GM18517 (cell line): ENCODE measurements at regions not wholly inside any gene's neighbourhood (a gene's known extent, or its start where the extent isn't known, plus 50 kb on each side); places are given as distances from the start of the nearest gene placed in this dataset.
"Not testable (repeated sequence)": the region's sequence is repeated elsewhere in the genome, so short reads cannot be mapped to it uniquely, and the experiment has no call there.

Source experiments
- ATAC-seq: cut with Tn5 transposase; IDR thresholded peaks from one replicate; pipeline ENCODE4 v1.9.1; 2021; ENCODE audit warnings: mild to moderate bottlenecking, moderate library complexity; ENCODE audit not compliant: unreplicated experiment

DNA sequence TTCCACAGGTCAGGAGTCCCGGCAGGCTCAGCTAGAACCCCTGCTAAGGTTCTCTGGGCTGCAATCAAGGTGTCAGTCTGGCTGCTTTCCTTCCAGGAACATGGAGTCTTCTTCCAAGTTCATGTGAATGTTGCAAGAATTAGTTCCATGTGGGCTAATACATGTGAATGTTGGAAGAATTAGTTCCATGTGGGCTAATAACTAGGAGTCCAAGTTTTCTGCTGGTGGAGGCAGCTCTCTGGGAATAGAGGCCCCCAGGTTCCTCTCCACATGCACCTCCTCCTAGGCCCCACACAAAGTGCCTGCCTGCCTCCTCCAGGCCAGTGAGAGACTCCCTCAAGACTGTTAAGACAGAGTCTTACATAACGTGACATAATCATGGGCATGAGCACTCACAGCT, 140.8 kb upstream of the SLC35G4 start:
- ATAC-seq = no peak

DNA sequence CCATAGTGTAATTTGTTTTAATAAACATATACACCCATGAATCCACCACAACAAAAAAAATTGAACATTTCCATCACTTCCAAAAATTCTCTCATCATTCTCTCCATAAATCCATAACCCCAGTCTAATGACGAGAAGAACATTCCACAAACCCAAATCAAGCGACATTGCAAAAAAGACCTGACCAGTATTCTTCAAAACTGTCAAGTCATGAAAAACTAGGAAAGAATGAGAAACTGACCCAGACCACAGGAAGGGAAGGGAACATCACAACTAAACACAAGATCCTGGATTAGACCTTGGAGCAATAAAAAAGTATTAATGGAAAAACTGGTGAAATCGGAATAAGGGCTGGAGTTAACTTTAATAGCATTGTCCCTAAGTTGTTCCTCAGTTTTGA, 141.3 kb upstream of the SLC35G4 start:
- ATAC-seq = no peak

DNA sequence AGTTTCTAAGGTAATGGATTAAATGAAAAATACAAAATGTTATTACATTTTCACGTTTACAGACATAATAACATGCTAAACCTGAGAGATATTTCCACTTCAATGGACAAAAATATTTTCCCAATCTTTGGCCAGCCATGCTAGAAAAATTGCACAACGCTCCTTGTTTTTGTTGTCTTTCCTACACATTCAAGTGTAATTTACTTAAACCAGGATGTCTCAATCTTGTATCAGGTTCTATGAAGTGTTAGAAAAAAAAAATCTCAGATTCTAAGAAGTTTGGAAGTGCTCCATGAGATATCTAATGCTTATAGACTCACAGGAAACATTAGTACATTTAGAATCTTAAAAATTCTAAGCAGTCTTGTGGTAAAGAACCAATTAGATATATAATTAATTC, 141.8 kb upstream of the SLC35G4 start:
- ATAC-seq = no peak

DNA sequence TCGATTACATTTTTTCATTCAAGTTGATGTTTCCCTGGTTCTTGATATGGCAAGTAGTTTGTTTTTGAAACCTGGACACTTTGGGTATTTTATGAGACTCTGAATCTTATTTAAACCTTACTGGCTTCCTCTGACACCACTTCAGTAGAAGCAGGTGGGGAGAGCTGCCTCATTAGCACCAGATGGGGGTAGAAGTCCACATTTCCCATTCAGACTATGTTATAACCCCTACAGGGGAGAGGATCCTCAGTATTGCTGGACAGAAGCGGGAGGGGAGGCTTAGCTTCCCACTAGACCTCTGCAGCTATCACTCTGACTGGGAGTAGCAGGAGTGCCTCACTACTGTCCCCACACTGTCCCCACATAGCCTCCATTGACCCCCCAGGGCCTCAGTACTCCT, 145.3 kb upstream of the SLC35G4 start:
- no peak for ATAC-seq

DNA sequence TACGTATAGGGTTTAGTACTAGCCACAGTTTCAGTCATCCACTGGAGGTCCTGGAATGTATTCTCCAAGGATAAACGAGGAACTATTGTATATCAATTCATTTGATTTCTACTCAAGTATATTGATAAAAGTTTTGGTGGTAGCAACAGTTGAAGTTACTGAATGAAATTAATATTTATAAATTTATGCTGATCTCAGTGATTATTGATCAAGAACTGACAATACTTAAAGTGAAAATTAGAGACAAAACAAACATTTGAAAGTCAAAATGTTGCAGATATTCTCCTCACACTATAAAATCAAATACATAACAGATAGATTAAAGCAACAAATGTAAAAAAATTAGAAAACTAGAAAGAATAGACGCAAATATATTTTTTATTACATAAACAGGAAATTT, 150.9 kb upstream of the SLC35G4 start:
- ATAC-seq = no peak

DNA sequence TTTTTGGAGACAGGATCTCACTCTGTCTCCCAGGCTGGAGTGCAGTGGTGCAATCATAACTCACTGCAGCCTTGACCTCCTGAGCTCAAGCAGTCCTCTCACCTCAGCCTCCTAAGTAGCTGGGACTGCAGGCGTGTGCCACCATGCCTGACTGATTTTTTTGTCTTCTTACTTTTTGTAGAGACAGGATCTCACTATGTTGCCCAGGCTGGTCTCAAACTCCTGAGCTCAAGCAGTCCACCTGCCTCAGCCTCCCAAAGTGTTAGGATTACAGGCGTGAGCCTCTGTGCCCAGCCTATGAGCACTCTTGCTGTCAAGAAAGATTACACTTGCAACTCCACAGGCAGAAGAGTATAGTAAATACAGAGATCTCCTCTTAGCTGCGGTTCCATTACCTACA, 151.5 kb upstream of the SLC35G4 start:
- not testable (repeated sequence) for ATAC-seq

DNA sequence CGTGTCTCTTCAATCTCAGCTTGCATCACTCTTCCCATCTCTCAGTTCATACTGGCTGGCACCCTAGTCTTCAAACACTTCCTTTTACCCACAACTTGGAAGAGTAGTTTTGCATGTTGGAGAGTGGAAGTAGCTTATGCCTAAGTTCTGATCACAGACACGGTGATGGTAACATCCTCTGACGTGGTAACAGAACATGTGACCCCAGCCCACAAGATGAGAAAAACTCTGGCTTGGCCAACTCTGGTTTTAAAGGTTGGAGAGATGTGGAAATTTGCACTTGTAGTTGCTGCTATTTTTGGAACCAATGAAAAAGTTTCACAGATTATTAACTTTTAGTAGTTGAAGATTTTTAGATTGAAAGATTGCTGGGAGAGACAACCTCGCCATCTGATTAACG, 155.4 kb upstream of the SLC35G4 start:
- no peak for ATAC-seq

DNA sequence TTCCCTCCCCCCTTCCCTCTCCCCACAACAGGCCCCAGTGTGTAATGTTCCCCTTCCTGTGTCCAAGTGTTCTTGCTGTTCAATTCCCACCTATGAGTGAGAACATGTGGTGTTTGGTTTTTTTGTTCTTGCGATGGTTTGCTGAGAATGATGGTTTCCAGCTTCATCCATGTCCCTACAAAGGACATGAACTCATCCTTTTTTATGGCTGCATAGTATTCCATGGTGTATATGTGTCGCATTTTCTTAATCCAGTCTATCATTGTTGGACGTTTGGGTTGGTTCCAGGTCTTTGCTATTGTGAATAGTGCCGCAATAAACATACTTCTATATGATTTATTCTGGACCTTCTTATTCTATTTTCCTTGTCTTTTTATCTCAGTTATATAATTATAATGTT, 165.2 kb upstream of the SLC35G4 start:
- ATAC-seq = not testable (repeated sequence)

DNA sequence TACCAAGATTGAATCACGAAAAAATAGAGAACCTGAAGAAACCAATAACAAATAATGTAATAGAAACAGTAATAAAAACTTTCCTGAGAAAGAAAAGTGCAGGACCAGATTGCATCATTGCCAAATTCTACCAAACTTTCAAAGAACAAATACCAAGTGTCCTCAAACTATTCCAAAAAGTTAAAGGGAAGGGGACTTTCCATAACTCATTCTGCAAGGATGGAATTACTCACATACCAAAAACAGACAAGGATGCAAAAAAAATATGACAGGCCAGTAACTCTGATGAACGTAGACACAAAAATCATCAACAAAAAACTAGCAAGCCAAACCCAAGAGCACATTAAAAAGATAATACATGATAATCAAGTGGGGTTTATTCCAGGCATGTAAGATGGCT, 172.3 kb upstream of the SLC35G4 start:
- no peak for ATAC-seq

DNA sequence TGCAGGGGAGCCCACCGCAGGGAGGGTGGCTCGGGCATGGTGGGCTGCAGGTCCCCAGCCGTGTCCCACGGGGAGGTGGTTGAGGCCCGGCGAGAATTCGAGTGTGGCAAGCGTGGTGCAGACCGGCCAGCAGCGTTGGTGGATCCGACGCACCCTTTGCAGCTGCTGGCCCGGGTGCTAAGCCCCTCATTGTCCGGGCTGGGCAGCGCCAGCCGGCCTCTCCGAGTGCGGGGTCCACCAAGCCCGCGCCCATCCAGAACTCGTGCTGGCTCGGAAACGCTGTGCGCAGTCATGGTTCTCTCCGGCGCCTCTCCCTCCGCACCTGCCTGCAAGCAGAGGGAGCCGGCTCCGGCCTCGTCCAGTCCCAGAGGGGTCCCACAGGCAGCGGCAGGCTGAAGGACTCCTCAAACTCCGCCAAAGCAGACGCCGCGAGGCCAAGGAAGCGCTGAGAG, 177.0 kb upstream of the SLC35G4 start:
- ATAC-seq = no peak

DNA sequence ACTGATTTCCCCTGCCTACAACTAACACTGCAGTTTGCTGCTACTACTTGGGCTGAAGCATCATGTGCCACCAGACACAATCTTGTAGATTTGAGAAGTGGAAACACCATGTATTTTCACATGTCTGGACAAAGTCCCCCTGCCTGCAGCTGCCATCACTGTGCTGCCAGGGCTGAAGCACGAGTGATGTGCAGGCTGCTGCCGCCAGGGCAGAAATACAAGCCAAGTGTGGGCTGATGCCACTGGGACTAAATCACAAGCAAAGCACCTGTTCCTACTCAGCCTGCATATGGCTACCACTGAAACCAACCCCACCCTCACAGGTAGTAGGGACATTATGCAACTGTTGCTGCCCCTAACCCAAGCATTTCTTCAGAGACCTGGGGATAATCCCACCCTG, 179.5 kb upstream of the SLC35G4 start:
- ATAC-seq = no peak

DNA sequence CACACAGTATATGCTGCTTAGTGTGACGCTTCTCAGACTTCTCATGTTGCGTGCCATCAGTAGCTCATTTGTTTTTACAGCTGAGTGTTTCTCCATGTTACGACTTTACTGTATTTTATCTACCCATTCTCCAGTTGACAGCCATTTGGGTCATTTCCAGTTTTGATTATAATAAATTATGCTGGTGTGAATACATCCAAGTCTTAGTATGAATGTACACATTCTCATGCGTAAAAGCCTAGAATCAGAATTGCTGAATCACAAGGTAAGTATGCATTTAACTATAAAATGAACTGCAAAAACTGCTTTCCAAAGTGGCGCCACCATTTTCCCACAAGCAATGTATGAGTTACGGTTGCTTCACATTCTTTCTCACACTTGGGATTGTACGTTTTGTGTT, 184.2 kb upstream of the SLC35G4 start:
- ATAC-seq = no peak

DNA sequence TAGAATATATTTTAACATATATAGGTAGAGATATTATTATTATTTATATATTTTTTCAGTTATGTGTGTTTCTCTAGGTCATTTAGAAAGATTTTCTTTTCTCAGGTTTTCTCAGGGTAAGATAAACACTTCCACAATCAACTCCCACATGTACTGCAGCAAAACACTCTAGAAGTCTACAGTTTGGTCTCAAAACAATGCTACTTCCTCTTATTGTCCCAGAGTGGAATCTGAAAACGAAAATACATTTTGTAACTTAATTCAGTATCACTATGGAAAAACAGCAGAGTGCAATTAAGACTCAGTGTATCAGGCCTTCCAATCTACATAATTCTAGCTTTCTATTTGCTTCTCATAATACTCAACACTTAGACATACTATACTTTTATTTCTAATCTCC, 190.1 kb upstream of the SLC35G4 start:
- ATAC-seq = no peak

DNA sequence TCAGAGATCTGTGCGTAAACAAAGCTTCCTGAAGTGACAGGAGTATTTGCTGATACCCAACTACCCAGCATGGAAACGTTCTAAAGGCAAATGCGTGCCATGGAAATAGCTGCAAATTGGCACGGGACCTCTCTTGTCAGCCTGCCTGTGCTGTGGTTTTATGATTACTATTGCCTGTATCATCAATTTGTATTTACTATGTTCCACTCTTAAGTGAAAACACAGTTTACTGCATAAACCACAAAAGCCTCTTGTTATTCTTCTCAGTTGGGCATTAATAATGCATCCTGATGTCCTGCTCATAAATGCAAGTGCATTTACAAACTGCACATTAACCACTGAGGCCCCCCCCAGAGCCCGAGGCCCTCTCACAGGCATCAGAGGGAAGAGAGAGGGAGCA, 196.6 kb upstream of the SLC35G4 start:
- no peak for ATAC-seq

DNA sequence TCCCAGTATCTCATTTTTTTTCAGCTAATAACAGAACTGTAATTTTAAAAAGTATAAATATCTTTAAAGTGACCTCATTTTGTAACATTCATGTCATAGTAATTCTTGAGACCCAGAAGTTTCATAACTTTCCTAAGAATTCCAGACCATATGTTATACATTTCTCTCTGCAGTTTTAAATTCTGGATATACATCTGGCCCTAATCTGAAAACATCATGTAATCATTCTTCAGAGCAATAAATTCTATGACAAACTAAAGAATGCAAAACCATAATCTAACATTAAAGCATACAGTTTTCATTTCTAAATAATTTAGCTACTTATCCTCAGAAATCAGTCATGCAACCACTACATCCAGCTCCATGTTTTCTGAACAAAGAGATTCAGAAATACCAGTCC, 198.3 kb upstream of the SLC35G4 start:
- no peak for ATAC-seq

DNA sequence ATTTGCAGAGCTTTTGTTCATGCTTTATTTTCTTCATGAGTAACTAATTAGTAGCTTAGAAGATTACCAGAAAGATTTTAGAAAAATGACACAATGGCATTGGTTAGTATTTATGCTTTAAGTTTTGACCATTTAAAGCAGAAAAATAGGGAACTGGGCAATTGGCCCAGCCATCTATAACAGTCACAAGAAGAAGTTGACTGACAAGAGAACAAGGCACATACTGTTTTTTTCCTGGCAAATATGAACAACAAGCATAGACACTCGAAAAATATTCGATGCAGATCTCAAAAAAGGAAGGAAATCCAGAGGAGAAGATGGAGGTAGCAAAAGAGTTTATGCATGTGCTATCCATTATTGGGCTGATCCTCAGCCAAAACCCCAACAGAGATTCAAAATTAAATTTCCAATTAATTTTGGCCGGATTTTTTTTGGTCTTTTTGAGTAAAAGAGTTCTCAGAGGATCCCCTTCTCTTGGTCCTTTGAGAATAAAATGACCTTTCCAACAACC, 200.8 kb upstream of the SLC35G4 start:
- no peak for ATAC-seq

DNA sequence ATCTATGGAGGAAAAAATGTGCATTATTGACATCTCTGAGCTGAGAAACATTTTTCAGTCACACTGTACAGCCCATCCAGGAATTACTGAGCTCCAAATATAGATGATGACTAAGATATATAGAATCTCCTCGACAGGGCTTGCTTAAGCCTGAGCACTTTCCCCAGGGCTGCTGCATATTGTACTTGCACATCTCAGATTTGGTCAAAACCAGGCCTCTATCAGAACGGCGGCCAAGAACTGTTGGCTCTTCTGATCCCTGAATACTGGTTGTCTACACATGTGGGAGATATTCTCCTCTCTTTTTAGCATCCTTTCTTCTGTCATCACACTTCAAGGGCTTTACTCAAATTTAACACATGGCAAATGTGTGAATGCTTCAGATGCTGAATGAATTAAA, 201.5 kb upstream of the SLC35G4 start:
- no peak for ATAC-seq

DNA sequence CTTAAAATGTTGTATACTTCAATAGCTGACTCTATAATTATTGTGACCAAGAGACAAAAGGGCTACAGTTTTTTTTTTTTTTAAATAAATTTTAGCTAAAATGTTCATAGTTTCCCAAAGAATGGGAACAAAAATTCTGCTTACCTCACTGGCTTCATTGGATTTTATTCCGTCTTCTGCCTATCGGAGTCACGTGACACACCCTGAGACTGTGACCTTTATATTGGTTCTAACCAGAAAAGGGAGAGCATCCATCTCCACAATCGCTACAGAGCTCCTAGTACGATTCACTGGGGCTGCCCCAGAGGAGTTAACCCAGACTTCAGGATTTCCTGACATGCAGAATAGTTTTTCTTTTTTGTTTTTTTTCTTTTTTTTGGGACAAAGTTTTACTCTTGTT, 203.6 kb upstream of the SLC35G4 start:
- no peak for ATAC-seq

DNA sequence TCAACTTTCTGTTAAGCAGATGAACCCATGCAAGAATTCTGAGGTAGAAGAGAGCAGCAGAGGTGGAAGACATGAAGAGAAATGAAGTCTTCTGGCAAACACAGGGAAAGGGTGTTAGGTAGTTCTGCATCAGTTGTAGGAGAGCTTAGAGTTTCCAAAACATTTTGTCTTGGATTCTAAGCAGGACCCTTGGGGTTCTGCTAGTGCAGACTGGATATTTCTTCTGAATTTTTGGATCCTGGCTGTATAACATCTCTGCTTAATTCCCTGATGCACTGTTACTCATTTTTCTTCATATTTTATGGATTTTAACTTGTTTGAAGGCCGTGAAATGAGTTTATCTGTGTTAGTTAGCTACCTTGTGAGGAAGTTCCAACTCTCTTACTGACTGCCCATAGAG, 208.7 kb upstream of the SLC35G4 start:
- ATAC-seq = no peak

DNA sequence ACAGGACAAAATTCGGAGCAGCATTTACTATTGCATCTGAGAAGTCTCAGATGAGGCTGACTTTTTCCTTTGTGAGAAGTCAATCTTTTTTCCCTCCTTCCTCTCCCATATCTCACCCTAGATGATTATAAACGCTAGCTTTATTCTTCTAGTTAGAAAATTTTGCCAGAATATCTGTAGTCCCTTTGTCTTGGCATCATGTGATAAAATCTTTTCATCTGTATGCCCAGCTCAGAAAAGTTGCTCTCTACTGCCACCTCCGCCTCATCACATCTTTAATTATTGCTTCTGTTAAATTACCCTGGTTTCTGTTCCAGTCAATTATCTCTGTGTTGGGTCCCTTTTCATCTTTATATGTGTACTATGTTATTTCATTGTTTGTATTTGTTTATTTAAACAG, 210.8 kb upstream of the SLC35G4 start:
- ATAC-seq = no peak

DNA sequence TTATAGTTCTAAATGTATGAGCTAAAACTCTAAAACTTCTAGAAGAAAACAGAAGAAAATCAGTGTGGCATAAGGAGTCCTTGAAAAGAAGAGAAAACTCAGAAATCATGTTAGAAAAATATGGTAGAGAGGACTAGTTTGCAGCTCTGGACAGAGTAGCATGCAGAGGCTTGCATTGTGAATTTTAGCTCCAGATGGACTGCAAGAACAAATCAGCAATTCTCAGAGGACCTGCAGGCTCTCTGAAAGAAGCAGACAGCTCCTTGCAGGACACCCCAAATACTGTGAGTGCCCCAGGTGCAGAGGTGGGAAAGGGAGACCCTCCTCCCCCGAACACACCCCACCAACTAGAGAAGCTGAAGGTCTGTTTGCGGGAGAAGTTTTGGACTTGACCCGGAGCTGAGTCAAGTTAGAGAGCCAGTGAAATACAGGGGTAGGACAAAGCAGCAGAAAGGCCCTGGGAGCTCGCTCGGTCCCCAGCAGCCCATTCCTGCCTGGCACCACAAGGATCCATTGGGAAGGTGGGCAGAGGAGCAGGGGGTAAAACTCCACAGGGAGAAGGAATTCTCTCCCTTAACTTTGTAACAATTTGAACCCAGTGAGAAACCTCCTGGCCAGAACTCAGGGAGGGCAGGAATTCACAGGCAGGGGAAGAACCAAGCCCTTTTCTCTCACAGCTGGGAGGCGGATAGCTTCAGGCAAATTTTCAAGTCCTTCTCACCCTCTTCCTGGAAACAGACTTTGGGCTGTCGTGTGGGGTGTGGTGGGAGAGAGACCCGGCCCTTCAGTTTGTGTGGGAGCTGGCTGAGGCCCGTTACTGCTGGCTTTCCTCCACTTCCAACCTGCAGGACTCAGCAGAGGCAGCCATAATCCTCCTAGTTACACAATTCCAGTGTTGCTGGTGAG, 216.2 kb upstream of the SLC35G4 start:
- ATAC-seq = no peak

DNA sequence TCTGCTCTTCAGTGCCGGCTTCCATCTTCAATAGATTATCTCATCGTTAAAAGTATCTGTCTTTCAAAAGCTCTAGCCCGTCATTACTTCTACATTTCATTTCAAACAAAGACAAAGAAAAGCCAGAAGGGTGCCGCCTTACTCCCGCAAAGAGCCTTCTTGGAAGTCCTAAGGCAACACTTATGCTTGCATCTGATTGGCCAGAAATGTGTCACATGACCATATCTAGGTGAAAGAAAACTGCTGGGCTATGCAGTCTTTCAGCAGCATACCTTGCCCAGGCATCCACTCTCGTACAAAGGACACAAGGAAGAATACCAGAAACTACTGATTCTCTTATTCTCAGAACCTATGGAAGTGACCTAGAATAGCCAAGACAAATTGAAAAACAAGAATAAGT, 217.1 kb upstream of the SLC35G4 start:
- ATAC-seq = no peak

DNA sequence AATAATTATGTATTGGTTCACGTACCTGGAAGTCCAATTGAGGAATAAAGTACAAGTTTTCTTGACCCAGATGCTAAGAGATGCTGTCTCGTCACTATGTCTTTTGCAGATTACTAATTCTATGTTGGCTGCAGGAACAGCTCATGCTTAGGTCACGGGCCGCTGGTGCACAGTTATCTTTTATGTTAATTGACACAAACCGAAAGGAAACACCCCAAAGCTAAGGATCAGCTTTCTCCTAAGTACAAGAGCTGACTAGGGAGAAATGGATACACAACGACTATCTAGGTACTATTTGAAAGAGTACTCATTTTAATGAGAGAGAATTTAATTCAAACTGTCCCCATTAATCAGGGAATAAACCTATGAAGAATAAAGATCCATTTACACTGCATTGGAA, 217.7 kb upstream of the SLC35G4 start:
- ATAC-seq = no peak
